HG02571 (cell line): ENCODE measurements at regions not wholly inside any gene's neighbourhood (a gene's known extent, or its start where the extent isn't known, plus 50 kb on each side); places are given as distances from the start of the nearest gene placed in this dataset.

Experiments
- ATAC-seq: cut with Tn5 transposase; IDR thresholded peaks from one replicate; pipeline ENCODE4 v1.9.1; 2021; ENCODE audit warnings: mild to moderate bottlenecking, moderate library complexity; ENCODE audit not compliant: unreplicated experiment

GRCh38 chr14:47778631-47779030 is 103.2 kb upstream of the MDGA2 start:
- ATAC-seq, result no peak

GRCh38 chr14:47772652-47773051 is 97.2 kb upstream of the MDGA2 start:
- no peak for ATAC-seq

- ATAC-seq, result no peak
Measured at GRCh38 chr14:47763188-47763854, 87.9 kb upstream of the MDGA2 start.

GRCh38 chr14:47746986-47747385 is 71.6 kb upstream of the MDGA2 start:
- no peak for ATAC-seq

- no peak for ATAC-seq
Measured at GRCh38 chr14:47744155-47744554, 68.8 kb upstream of the MDGA2 start.

GRCh38 chr14:47739541-47739940 is 64.1 kb upstream of the MDGA2 start:
- no peak for ATAC-seq

GRCh38 chr14:47730296-47730695 is 54.9 kb upstream of the MDGA2 start:
- no peak for ATAC-seq
